GM21447 (cell line): ENCODE measurements at regions not wholly inside any gene's neighbourhood (a gene's known extent, or its start where the extent isn't known, plus 50 kb on each side); places are given as distances from the start of the nearest gene placed in this dataset.

Source experiments
- ATAC-seq: cut with Tn5 transposase; IDR thresholded peaks from one replicate; pipeline ENCODE4 v1.9.1; 2021; ENCODE audit not compliant: unreplicated experiment

DNA sequence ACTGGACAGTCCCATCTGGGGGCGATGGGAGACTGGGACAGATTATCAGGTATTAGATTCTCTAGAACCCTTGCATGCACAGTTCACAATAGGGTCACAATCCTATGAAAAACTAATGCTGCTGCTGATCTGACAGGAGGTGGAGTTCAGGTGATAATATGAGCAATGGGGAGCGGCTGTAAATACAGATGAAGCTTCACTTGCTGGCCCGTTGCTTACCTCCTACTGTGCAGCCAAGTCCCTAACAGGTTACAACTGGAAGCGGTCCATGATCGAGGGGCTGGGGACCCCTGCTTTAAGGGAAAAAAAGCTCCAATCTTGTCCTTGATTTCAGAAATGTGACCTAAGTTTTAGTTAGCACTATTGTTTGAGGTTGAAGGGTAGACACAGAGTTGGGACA lies 175.2 kb downstream of the ZNF330 start:
- ATAC-seq: no peak

DNA sequence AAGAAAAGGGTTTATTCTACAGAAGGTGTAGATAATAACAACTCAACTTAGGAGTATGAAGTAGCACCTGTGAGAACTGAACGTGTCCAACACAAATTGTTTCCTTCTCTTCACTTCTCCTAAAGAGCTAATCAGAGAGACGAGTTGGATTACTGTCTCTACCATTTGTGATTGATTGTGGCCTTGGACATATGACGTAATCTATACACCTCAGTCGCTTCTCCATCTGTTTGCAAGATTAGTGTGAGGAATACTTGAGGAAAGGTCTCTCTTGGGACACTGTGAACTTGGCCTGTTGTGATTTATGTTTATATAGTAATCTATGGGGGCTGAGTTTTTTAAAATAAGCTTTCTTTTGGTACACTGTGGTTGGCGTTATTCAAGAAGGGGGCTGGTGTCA lies 182.0 kb downstream of the ZNF330 start:
- no peak for ATAC-seq

DNA sequence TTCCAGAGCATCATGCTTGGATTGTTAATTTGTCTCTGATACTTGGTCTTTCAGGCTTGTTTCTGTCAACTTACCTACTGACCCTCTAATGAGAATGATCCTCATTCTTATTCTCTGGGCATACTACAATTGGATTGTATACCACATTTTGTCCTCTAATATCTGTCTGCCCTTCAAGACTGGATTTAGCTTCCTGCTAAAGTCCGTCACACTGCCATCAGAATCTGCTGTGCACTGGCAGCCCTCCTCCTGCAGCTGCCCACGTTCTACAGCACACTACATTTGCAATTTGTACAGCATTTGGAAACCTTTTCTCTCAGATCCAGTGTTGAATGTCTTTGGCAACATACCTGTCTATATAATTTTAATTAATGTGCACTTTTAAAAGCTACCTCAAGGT lies 183.1 kb downstream of the ZNF330 start:
- ATAC-seq: no peak

- ATAC-seq: no peak
Observed at GRCh38 chr4:141406237-141406636, 185.5 kb downstream of the ZNF330 start.

- ATAC-seq: no peak
Observed at GRCh38 chr4:141409556-141409955, 188.9 kb downstream of the ZNF330 start.

GRCh38 chr4:141410839-141411238 lies 190.1 kb downstream of the ZNF330 start:
- no peak for ATAC-seq

- ATAC-seq: no peak
Observed at GRCh38 chr4:141411936-141412335, 191.2 kb downstream of the ZNF330 start.

- no peak for ATAC-seq
Observed at GRCh38 chr4:141413366-141413765, 192.7 kb downstream of the ZNF330 start.

DNA sequence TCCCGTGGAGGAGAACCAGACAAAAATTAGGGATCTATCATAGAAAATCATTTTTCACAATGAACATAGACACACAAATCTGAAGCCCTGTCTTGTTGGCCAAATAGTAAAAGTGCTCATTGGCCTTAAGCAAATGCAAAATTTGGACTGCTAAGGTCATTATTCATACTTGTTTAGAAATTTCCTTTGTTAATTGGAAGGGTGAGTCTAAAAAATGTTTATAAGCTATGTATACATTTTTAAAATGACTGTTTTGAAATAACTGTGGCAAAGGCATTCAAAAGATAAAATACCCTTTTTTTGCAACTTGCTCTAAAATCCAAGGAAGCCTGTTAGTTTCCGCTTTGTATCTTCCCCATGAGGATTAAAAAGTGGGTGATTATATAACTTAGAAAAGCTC lies 195.0 kb downstream of the ZNF330 start:
- ATAC-seq: no peak

DNA sequence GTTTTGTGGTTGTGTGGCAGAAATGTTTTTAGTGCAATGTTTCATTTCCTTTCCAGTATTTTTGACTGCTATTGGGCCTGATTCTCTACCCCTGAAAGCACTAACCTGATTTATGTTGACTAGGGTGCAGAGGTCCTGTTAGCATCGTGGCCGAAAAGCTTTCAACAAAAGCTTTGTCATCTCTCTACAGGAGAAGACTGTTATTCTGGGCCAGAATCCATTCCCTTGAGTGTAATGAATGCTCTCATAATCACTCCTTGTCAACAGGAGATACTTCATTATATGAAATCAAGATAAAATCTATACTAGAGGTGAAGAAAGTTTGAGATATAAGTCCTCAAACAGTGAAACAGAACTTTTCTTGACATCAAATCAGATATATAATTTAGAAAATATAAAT lies 195.5 kb downstream of the ZNF330 start:
- no peak for ATAC-seq

GRCh38 chr4:141416677-141417363 lies 196.1 kb downstream of the ZNF330 start:
- no peak for ATAC-seq

- no peak for ATAC-seq
Observed at GRCh38 chr4:141417387-141417786, 196.7 kb downstream of the ZNF330 start.

DNA sequence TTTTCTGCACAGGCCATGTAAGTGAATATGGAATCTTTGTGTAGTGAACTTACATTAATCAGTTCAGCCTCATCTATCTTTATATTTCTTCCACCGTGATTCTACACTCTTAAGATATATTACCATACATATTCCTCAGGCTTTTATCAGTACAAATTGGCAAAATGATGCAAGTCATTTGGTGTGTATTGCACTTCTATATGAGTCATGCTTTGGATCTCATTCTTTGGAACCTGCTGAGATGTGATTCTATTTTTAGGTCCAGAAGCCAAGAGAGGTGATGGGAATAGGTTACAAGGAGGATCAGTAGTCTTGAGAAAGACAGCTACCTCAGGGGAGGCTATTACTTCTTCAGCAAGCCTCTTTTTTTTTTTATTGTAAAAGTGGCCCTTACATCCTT lies 204.4 kb downstream of the ZNF330 start:
- ATAC-seq: no peak

DNA sequence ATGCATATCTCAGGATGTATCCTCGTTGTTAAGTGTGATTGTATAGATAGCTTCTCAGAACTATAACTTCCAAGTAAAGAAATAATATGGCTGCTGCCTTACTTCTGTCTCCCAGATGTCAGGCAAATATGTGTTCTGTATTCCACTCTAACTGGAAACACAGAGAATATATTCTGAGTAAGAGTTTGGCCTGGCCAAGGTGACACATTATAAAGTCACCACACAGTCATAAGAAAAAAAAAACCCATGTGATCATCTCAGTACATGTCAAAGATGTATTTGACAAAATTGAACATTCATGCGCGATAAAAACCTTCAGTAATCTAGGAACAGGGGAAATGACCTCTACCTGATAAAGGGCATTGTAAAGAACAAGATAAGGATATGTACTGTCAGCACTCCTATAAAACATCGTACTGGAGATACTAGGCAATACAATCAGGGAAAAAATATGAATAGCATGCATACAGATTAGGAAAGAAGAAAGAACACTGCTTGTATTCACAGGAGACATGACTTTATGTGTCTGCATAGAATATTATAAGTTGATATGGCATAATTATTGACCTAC lies 207.1 kb downstream of the ZNF330 start:
- ATAC-seq: no peak

DNA sequence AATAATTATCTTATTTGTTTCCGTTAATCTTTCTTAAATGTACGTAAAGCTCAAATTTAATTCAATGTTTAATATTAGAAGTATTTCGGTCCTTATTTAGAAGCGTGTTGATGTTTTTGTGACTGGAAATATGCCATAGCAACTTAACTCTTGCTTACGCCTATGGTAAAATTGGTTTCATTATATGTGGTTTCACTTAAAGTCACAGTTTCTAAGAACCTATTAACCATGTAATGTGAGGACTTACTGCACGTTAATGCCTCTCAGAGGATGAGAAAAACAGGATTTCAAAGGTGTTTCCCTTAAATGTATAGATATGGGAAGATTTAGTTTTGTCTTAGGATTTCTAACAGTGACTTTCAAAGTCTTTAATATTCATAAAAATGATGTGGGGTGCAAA lies 206.4 kb upstream of the IL15 start:
- ATAC-seq: no peak

- no peak for ATAC-seq
Observed at GRCh38 chr4:141430686-141431085, 205.7 kb upstream of the IL15 start.

DNA sequence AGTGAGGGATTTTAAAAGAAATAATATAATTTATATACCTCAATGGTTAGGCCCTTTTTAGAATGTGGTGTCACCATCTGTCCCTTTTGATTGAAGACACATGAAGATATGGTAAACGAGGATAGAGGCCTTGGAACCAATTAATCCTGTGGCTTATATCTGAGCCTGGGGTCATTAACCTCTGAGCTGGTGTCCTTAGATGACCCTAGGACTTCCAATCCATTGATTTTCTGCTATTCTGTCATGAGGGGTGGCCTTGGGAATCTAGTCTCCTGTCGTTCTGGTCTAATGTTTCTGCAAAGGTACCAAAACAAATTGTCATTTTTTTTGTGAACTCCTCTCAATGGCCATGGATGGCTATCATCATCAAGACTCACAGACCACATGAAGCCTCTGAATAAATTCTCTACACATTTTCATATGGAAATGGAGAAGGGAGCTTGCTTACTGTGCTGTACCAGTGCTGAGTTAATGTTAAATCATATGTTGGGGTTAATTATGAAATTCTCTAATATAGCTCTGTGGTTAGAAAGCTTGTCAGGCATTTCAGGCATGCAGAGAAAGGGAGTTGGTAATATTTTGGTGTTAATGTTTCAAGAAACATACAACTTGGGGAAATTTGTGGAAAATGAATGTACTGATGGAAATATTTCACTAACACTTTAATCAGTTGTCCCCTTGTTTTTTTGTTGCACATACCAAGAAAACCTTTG lies 204.2 kb upstream of the IL15 start:
- no peak for ATAC-seq

GRCh38 chr4:141435446-141436225 lies 200.7 kb upstream of the IL15 start:
- no peak for ATAC-seq

DNA sequence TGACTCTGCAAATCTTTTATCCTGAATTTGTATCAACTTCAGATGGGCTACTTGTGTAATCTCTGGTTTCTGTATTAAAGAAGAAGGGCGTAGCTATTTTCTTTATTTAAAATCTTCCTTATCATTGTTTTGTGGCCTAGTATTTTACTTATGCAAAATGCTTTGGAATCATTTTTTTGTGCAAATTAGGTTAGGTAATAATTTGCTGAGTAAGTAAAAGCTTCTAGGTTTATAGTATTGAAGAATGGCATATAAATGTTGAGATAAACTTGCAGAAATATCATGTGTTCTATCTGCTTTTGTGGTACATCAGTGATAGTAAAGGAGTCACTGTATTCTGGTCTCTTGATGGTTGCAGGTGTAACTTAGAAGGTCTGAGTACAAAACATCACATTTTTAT lies 197.2 kb upstream of the IL15 start:
- ATAC-seq: no peak

DNA sequence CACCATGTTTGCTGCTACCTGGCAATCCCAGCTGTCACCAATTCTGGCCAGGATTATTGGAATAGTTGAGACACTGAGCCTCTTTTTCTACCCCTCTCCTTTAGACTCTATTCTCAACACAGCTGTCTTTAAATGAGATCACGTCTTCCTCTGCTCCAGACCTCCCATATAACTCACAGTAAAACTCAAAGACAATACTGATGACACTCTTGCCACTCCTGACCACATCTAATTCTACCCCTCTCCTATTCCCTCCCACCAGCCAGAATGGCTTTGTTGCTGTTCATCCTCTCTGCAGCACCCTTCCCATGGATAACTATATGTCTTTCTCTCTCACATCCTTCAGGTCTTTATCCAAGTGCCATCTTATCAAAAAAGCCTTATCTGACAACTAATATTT lies 188.6 kb upstream of the IL15 start:
- no peak for ATAC-seq

DNA sequence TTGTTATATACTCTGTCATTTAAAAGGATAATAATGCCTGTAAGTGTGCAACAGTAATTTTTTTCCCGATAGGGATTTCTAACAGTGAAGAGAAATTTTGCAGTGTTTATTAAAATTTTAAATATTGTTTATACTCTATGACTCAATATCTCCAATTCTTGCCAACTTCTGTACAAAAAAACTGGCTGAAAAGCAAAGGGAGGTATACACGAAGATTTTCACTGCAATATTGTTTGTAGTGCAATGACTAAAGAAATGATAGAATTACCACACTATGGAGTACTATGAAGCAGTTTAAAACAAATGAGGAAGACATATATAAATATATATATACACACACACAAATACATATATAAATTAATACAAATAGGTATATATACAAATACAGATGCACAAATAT lies 187.9 kb upstream of the IL15 start:
- ATAC-seq: no peak

GRCh38 chr4:141449927-141450326 lies 186.5 kb upstream of the IL15 start:
- ATAC-seq: no peak
